Loucy (cell line): ENCODE measurements at regions not wholly inside any gene's neighbourhood (a gene's known extent, or its start where the extent isn't known, plus 50 kb on each side); places are given as distances from the start of the nearest gene placed in this dataset.

Experiments
- EZH2phosphoT487 ChIP-seq: fragments of 200-600 bp; IDR thresholded peaks from 2 replicates; pipeline ENCODE4 v1.6.1; 2018; ENCODE audit warnings: antibody characterized with exemption, mild to moderate bottlenecking, moderate library complexity, borderline replicate concordance
- TF ChIP-seq, protein P1 (sequence below): fragments of 200-600 bp; sonication (generic); conservative IDR thresholded peaks from 2 replicates; pipeline ENCODE4 v1.5.1; 2014; ENCODE audit warnings: mild to moderate bottlenecking, antibody characterized with exemption, low read length

GRCh38 chr18:77600674-77601073 lies 351.0 kb downstream of the GALR1 start:
- TF ChIP-seq, protein P1, sequence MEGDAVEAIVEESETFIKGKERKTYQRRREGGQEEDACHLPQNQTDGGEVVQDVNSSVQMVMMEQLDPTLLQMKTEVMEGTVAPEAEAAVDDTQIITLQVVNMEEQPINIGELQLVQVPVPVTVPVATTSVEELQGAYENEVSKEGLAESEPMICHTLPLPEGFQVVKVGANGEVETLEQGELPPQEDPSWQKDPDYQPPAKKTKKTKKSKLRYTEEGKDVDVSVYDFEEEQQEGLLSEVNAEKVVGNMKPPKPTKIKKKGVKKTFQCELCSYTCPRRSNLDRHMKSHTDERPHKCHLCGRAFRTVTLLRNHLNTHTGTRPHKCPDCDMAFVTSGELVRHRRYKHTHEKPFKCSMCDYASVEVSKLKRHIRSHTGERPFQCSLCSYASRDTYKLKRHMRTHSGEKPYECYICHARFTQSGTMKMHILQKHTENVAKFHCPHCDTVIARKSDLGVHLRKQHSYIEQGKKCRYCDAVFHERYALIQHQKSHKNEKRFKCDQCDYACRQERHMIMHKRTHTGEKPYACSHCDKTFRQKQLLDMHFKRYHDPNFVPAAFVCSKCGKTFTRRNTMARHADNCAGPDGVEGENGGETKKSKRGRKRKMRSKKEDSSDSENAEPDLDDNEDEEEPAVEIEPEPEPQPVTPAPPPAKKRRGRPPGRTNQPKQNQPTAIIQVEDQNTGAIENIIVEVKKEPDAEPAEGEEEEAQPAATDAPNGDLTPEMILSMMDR, result no peak
- no peak for TF ChIP-seq EZH2phosphoT487
